T-helper 2 cell treated with Interferon-gamma antibody and Interleukin-4, amounts not matched to agents 100 ng/mL and 5 ng/mL, for 36 hours (primary cell): ENCODE measurements at regions not wholly inside any gene's neighbourhood (a gene's known extent, or its start where the extent isn't known, plus 50 kb on each side); places are given as distances from the start of the nearest gene placed in this dataset.
"Not testable (repeated sequence)": the region's sequence is repeated elsewhere in the genome, so short reads cannot be mapped to it uniquely, and the experiment has no call there.

Experiments used
- intact Hi-C: fragments of 100-400 bp; cut with micrococcal nuclease; formaldehyde crosslinking; loops from one replicate; pipeline ENCODE4 v1.15.1; 2023

DNA sequence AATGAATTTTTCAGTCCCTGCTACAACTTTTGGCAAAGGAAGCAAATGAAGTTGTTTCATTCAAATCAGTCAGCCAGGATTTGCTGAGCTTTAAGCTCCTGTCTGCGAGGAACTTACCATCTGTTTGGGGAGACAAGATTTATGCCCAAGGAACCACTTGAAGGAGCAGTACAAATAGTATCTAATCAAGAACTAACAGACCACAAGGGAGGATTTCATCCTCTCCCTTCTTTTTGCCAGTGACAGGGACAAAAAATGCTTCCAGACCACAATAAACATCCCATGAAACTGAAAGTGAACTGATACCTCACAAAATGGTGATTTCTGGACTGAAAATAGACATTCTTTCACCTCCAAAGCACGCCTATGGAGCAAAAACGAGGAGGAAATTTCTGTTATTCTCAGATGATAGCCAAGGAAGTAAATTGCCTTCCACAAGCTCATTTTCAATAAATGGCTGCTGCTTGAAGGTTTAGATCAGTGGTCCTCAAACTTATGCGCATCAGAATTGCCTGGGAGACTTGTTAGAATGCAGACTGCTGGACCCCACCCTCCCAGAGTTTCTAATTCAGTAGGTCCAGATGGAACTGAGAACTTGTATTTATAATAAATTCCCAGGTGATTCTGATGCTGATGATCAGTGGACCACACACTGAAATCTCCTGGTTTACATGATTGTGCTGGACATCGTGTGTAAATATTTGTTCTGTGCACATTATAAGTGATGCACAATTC lies 202.4 kb upstream of the GADL1 start:
- intact Hi-C loops = no loop called here

DNA sequence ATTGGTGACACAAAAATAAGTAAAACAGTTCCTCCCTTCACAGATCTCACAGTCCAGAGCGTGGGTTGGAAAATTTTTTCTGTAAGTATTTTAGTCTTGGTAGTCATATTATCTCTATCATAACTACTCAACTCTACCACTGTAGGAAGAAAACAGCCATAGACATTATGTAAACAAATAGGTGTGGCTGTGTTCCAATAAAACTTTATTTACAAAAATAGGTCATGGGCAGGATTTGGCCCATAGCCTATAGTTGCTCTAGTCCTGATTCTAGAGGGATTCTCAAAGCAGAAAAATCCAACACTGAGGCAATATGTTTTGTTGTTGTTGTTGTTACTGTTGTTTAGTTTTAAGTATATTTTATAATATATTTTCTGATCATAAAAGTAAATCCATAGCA lies 206.1 kb upstream of the GADL1 start:
- intact Hi-C loops = no loop called here

DNA sequence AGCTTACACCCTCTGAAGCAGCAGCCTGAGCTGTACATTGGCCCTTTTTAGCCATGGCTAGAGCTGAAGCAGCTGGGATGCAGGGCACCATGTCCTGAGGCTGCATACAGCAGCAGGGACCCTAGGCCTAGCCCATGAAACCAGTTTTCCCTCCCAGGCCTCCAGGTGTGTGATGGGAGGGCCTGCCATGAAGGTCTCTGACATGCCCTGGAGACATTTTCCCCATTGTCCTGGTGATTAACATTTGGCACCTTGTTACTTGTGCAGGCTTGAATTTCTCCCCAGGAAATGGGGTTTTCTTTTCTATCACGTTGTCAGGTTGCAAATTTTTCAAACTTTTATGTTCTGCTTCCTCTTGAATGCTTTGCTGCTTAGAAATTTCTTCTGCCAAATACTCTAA lies 206.8 kb upstream of the GADL1 start:
- intact Hi-C loops = not testable (repeated sequence)

DNA sequence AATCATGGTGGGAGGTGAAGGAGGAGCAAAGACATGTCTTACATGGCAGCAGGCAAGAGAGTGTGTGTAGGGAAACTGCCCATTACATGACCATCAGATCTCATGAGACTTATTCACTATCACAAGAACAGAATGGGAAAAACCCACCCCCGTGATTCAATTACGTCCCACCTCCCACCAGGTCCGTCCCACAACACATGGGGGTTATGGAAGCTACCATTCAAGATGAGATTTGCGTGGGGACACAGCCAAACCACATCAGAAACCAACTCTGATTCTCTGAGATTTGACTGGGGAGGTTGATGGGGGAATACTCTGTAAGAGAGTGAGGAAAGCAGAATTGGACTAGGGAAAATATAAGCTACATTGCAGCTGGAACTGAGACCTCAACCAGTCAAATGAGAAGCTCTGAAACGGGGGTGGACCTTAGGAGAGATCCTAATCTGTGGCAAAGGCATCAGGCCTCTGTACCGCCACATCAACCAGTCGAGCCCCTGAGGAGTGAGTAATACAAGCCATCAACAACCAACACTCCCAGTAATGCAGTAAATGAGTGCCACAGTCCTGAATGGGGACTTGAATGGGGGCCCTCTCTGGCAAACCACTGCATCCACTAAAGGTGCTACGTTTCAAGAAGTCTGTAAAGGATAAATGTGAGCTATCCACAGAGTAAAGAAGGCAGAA lies 207.9 kb upstream of the GADL1 start:
- intact Hi-C loops = no loop called here

DNA sequence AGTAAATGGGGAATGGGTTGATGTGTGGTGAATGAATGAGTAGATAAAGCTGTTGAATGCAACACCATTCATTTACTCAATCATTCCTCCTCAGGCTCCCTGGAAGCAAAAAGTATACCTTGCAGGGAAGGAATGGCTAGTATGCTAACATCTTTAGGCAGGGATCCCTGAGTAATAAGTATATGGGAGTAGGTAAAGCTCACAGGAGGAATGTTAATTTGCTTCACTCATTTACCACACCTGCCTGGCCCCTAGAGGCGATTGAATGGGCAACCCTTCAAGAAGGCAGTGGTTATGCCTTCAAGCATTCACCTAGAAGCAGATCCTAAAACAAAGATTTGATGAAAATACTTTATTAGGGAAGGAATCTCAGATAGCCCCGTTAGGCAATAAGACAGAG lies 208.7 kb upstream of the GADL1 start:
- intact Hi-C loops = no loop called here

DNA sequence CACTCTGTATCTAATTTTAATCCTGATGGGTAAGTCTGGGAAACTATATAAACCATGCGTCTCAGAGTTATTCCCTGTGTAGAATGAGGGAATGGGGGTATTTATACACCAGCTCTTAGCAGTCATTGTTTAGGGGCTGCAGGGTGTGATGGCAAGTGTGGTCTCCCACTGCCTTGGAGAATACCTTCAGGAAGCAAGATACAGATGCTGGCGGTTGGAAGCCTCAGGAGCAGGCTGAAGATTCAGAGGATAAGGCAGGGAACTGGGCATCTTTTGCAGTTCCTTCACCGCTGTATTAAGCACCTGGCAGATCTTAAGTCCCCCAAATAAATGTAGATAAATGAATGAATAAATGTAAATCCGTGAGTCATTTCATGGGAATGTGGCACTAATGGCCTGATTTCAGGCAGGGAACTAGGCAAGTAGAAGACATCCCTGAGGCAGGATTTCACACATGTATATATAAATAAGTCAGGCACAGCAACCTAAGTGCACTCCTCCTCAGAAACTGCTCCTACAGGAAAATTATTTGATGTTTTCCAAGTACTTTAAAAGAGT lies 209.2 kb upstream of the GADL1 start:
- intact Hi-C loops = no loop called here

DNA sequence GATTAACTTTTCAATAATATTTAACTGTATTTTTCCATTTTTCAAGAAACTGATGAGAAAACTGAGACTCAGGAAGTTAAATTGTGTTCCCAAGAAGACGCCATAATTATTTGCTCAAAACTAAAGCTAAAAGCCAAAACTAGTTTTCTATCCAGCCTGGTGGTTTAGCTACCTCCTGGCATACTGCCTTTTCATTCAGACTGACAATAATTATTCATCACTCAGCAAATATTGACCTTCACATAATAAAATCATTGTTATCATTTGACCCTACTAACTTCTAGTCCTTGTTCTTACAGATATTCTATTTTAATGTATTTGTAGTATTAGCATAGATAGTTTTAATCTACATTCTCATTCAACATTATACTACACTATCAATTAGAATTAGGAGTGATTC lies 210.6 kb upstream of the GADL1 start:
- intact Hi-C loops = no loop called here

DNA sequence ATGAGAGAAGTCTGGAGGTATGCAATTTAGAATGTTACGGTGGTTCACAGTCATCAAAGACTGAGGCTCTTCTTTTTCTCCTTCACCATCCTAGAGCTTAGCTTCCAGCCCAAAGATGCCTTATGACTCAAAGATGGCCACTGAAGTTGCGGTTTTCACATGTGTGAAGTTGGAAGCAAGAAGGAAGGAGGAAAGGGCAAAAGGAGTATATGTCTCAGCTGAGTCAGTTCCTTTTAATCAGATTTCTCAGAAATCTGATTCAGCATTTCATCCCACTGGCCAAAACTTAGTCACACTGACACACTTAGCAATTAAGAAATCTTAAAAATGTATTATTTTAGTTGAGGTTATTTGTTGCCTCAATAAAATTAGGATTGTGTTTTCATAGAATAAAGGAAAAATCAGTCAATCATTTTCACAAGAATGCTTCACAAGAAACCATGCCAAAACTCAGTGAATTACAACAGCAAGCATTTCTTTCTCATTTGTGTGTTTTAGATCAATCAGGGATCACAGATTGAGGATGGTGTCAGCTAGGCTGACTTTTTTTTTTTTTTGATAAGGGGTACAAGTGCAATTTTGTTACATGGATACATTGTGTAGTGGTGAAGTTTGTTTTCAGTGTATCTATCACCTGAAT lies 211.1 kb upstream of the GADL1 start:
- intact Hi-C loops = no loop called here

DNA sequence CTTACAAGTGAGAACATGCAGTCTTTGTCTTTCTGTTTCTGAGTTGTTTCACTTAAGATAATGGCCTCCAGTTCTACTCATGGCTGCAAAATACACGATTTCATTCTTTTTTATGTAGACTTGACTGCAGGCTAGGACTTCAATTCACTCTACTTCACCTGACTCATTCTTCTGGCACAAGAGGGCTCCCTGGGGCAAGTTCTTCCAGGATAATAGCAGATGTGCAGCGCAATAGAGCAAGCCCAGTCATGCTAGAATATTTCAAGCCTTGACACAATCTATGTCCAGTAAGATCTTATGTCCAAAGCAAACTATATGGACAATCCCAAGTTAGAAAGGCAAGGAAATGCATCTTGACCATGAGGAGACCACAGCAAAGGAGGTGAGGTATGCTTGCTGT lies 211.7 kb upstream of the GADL1 start:
- intact Hi-C loops = no loop called here

DNA sequence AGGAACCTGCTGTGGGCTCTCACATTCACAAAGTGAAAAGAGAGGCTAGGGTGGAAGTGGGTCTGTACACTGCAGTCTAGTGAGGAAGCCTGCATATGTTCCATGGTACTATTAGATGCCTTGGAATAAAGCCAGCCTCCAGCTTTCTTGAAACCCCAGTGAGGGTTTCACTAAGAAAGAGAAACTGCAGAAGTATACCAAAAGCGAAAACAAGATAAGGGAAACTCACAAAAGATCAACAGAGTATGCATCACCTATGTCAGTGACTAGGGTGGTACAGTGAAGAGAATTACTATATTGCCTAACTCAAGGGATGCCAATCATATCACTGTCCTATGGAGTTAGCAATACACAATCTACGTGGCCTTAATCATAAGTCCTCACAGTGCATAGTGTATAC lies 212.5 kb upstream of the GADL1 start:
- intact Hi-C loops = no loop called here

DNA sequence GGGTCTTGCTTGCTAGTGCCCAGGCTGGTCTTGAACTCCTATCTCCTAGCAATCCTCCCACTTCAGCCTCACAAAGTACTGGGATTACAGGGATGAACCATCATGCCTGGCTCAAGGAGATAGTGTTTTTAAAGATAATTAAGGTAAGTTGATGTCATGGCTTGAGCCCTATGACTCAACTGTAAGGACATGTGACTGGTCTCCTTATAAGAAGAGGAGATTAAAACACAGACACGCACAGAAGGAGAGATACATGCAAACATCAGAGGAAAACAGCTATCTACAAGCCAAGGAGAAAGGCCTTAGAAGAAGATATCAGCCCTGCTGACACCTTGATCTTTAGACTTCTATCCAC lies 220.4 kb upstream of the GADL1 start:
- intact Hi-C loops = no loop called here

DNA sequence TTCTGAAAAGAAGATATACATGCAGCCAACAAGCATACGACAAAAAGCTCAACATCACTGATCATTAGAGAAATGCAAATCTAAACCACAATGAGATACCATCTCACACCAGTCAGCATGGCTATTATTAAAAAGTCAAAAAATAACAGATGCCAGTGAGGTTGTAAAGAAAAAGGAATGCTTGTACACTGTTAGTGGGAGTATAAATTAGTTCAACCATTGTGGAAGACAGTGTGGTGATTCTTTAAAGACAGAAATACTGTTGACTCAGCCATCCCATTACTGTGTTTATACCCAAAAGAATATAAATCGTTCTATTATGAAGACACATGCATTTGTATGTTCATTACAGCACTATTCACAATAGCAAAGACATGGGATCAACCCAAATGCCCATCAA lies 221.1 kb upstream of the GADL1 start:
- intact Hi-C loops = not testable (repeated sequence)

DNA sequence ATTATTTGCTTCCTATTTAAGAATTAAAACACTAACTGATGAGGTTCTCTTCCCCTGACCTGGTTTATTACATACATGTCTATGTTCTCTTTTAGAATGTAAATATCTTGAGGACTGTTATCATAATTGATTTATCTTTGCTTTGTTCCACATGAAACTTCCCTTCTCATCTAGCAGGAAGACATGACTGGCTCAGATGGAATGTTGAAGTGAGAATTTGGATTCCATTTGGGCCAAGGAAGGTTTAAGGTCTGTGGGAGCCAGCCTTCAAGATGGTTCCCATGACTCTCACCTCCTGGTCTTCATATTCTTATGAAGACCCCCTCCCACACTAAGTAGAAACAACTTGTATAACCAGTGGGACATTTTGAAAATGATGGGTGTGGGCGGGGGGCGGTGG lies 222.2 kb upstream of the GADL1 start:
- intact Hi-C loops = no loop called here

DNA sequence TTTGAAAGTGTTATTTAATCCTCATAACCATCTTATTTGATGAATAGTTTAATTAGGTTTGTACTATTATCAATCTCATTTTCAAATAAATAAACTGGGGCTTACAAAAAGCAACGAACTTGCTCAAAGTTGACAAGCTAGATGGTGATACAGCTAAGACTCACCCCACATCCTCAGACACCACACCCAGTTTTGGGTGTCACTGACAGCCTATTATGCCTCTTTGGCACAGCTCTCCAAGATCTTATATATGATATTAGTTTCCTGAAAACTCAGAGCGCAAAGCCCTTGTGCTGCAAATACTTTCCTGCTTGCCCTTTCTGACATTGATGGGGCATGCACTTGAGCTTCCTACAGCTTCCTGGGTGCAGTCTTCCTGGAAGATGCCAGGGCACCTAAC lies 223.4 kb upstream of the GADL1 start:
- intact Hi-C loops = no loop called here

DNA sequence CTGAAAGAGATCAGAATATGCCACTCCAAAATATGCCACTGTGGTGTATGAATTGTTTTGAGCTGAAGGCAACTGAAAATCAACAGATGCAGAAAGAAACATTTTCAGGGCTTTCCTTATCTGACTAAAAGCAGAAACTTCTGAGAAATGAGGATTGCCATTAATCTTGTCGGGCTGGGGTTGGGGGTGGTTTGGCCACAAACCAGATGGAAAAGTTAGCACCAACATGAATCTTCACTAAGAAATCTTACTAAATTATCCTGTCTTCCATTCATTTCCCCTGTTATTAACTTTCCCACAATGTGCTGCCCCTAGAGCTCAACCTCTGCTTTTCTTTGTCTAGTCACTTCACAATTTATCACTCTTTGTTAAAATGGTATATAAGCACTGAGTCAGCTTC lies 229.9 kb upstream of the GADL1 start:
- intact Hi-C loops = no loop called here

DNA sequence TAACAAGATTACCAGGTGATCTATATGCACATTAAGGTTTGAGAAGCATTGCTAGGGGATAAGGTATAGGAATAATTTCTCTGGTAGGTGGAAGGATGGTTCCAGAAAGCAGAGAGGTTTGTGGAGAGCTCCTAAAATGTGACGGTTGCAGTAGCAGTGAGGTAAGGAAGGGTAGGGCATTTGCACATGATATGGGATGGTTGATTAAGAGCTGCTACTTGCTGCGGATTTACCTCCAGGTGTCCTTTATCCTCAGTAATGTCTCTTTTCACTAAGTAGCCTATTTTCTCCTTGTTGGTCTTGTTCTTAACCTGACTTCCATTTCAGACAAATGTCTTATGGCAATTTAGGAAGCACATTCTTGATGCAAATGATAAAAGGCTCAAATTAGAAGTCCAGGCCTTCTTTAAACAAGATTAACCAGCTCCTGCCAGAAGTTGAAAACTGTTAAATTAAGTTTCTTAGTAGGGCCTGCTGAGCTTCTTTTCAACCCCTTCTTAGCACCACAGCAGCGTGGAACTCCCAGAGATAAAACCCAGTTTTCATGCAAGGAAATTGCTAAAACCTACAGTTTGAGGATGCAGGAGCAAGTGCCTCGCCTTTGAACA lies 231.1 kb upstream of the GADL1 start:
- intact Hi-C loops = no loop called here

DNA sequence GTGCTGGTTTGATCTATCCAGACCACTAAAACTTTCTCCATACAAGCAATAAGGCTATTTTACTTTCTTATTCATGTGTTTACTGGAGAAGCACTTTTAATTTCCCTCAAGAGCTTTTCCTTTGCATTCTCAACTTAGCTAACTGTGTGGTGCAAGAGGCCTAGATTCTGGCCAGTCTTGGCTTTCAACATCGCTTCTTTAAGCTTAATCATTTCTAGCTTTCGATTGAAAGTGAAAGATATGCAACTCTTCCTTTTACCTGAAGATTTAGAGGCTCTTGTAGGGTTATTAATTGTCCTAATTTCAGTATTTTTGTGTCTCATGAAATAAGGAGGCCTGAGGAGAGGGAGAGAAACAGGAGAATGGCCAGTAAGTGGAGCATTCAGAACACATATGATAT lies 234.8 kb upstream of the GADL1 start:
- intact Hi-C loops = no loop called here

DNA sequence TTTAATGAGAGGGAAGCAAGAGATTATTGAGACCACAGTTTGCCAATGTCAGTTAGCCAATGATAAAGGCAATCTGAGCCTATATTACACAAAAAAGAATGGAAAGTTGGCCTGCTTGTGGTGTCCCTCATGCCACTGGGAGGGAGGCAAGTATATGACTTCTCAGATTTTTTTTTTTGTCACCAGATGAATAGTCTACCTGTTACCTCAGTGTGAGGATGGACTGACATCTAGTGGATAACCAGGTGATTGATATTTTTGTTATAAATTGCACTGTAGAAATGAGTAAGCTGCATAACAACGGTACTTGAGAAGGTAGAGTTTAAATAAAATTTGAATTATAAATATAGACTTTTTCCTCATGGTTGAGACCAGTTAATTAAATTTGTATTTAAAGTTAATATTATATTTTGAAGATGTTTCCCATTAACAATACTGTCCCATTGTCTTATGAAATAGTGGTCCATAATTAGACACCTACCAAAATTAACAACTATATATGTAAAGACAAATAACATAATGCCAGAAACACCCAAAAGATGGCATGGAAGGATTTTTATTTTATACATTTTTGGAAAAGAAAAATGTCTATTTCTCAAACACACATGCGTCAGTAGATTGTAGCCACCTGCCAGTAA lies 237.8 kb upstream of the GADL1 start:
- intact Hi-C loops = loop anchor here (1.0 to 2.0 kb wide), 2 partner anchors 364 to 1119 kb away; no protein-coding TSS in a partner anchor

DNA sequence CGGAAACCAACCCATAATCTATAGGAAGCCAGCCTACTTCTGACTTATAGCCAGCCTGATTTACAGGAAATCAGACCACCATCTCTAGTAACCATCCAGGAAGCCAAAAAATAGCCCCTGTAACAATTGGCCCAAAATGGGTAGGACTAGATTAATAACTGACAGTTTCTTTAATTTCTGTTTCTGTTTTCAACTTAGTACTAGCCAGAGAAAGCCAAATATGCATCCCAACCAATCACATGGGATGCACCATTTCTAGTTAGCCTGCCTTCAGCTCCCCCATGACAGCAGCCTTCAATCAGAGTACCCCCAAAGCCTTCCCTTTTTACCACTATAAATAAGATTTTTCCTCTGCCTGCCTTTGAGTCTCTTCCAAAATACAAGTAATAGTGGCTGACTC lies 239.1 kb upstream of the GADL1 start:
- intact Hi-C loops = loop anchor here (2.0 kb wide), 1 partner anchor 1121 kb away; no protein-coding TSS in a partner anchor

DNA sequence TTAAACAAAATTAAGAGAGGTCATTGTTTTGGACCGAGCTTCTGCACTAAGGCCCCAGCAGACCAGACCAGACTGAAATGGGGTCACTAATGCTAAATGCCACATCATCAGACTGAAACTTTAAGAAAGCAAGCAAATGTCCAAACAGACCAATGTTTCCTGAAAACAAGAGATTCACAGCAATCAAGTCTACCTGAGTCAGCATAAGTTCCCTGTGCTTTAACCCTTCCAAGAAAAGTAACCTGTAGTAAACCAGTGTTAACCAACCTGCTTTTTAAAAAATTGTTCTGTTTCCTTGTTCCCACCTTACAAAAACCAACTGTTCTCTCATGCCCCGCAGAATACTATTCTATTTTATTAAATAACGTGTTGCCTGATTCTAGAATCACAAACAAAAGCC lies 241.1 kb upstream of the GADL1 start:
- intact Hi-C loops = no loop called here

DNA sequence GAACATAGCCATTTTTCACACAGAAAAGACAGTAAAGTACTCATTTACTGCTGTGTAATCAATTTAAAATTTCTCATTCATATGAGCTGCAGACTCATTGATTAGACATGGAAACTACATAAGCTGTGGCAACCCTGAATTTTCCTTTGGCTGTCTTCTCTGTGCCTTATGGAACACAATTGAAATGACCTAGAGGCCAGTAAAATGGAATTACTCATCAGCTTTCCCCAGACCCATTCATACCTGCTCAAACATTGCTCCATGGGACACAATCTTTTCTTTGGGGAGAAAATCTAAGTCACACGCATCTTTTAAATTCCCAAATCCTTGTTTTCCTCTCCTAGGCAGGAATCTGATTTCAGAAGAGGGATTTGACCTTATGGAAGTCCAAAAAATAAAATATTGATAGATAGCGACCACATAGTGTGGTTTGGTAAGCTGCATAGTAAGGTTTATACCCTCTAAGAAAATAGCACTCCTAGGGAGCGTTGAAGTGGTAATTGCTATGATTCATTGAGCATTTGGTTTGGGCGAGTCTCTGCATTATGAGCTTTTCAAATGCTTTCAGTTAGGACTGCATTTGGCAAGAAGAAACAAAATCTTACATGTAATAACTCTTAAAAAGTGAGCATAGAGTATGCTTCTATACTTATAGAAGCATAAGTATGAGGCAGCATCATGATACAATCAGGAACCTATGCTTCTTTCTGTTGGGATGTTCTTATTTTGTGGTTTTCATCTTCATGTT lies 243.4 kb upstream of the GADL1 start:
- intact Hi-C loops = no loop called here
